ENCODE measurements at regions not wholly inside any gene's neighbourhood (a gene's known extent, or its start where the extent isn't known, plus 50 kb on each side); places are given as distances from the start of the nearest gene placed in this dataset.

GRCh38 chr6:144997996-144998395 is 712.9 kb downstream of the UTRN start:
- no peak overlapping the region for H2AFZ ChIP-seq (ENCODE audit: low read depth)

GRCh38 chr6:144999127-144999526 is 714.0 kb downstream of the UTRN start:
- H3K36me3 ChIP-seq (ENCODE audit: insufficient read depth) = no peaks in the 10 kb centered on the region

More at GRCh38 chr6:144997996-144998395, 712.9 kb downstream of the UTRN start:
- no peaks in the 10 kb centered on the region for H4K20me1 ChIP-seq (ENCODE audit: insufficient read depth)
- no peaks in the 10 kb centered on the region for H3K79me2 ChIP-seq (ENCODE audit: insufficient read depth, low read depth)
- no peak overlapping the region for H3K9ac ChIP-seq
- no peak overlapping the region for H3K27ac ChIP-seq
- no peaks in the 10 kb centered on the region for H3K27me3 ChIP-seq (ENCODE audit: insufficient read depth, low read depth)
- H3K4me2 ChIP-seq = no peak overlapping the region
- TF ChIP-seq CTCF (conservative IDR thresholded peaks at IDR 0.05; ENCODE audit: low read depth, low read length) = no peak
- H3K4me3 ChIP-seq (IDR thresholded peaks at IDR 0.05; ENCODE audit: insufficient read depth, low read depth, low read length) = no peak overlapping the region
- no peaks in the 10 kb centered on the region for H3K4me1 ChIP-seq (ENCODE audit: low read depth, poor library complexity, severe bottlenecking)
- no peaks in the 10 kb centered on the region for H3K36me3 ChIP-seq (ENCODE audit: insufficient read depth)

GRCh38 chr6:145003145-145003544 is 718.0 kb downstream of the UTRN start:
- no peak overlapping the region for H3K4me2 ChIP-seq
- no peak overlapping the region for H2AFZ ChIP-seq (ENCODE audit: low read depth)

More at GRCh38 chr6:144999127-144999526, 714.0 kb downstream of the UTRN start:
- Histone ChIP-seq H3K4me2 (no peak overlapping the region), H3K4me3 (IDR thresholded peaks at IDR 0.05; ENCODE audit: insufficient read depth, low read depth, low read length) (no peak overlapping the region), H2AFZ (ENCODE audit: low read depth) (no peak overlapping the region), H3K4me1 (ENCODE audit: low read depth, poor library complexity, severe bottlenecking) (no peaks in the 10 kb centered on the region), H3K27ac (no peak overlapping the region), H3K79me2 (ENCODE audit: insufficient read depth, low read depth) (no peaks in the 10 kb centered on the region), H3K27me3 (ENCODE audit: insufficient read depth, low read depth) (no peaks in the 10 kb centered on the region), H4K20me1 (ENCODE audit: insufficient read depth) (no peaks in the 10 kb centered on the region), H3K9ac (no peak overlapping the region)
- TF ChIP-seq CTCF (conservative IDR thresholded peaks at IDR 0.05; ENCODE audit: low read depth, low read length) = no peak

GRCh38 chr6:145006914-145007313 is 721.8 kb downstream of the UTRN start:
- no peak overlapping the region for H3K4me2 ChIP-seq
- TF ChIP-seq CTCF (conservative IDR thresholded peaks at IDR 0.05; ENCODE audit: low read depth, low read length) = no peak
- H3K4me3 ChIP-seq (IDR thresholded peaks at IDR 0.05; ENCODE audit: insufficient read depth, low read depth, low read length) = no peak overlapping the region
- no peaks in the 10 kb centered on the region for H3K36me3 ChIP-seq (ENCODE audit: insufficient read depth)
- H2AFZ ChIP-seq (ENCODE audit: low read depth) = no peak overlapping the region
- no peaks in the 10 kb centered on the region for H3K79me2 ChIP-seq (ENCODE audit: insufficient read depth, low read depth)
- no peaks in the 10 kb centered on the region for H3K4me1 ChIP-seq (ENCODE audit: low read depth, poor library complexity, severe bottlenecking)
- no peak overlapping the region for H3K27ac ChIP-seq
- H3K9ac ChIP-seq = no peak overlapping the region
- no peaks in the 10 kb centered on the region for H3K27me3 ChIP-seq (ENCODE audit: insufficient read depth, low read depth)
- H4K20me1 ChIP-seq (ENCODE audit: insufficient read depth) = no peaks in the 10 kb centered on the region

More at GRCh38 chr6:145003145-145003544, 718.0 kb downstream of the UTRN start:
- H3K36me3 ChIP-seq (ENCODE audit: insufficient read depth) = no peaks in the 10 kb centered on the region
- no peaks in the 10 kb centered on the region for H3K27me3 ChIP-seq (ENCODE audit: insufficient read depth, low read depth)
- no peak overlapping the region for H3K9ac ChIP-seq
- no peaks in the 10 kb centered on the region for H4K20me1 ChIP-seq (ENCODE audit: insufficient read depth)
- no peaks in the 10 kb centered on the region for H3K79me2 ChIP-seq (ENCODE audit: insufficient read depth, low read depth)
- H3K4me3 ChIP-seq (IDR thresholded peaks at IDR 0.05; ENCODE audit: insufficient read depth, low read depth, low read length) = no peak overlapping the region
- no peaks in the 10 kb centered on the region for H3K4me1 ChIP-seq (ENCODE audit: low read depth, poor library complexity, severe bottlenecking)
- TF ChIP-seq CTCF (conservative IDR thresholded peaks at IDR 0.05; ENCODE audit: low read depth, low read length) = no peak
- H3K27ac ChIP-seq = no peak overlapping the region

Data from KMS-11 (cell line).